ENCODE measurements at regions not wholly inside any gene's neighbourhood (a gene's known extent, or its start where the extent isn't known, plus 50 kb on each side); places are given as distances from the start of the nearest gene placed in this dataset.

DNA sequence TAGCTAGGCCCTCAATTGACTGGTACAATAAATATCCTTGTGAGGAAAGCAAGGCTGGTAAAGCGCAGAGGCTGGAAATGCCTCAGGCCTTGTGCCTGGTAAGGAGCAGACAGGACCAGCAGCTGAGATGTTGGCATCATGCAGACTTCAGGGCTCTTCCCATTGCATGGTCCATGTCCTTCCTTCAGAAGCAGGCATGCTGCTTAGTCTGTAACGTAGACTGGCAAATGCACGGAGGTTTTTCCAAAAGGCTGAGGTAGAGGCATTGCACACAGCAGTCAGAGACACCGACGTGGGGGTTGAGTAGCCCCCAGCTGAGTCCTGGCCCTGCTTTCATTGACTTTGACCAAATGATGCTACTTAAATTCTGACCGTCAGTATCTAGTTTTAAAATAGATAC is 87.1 kb downstream of the ADRB2 start:
- peak overlapping the region; percentile 95 for H3K27ac ChIP-seq (ENCODE audit: low read depth, low read length, severe bottlenecking)
- 87 to 92% methylated on average over 3 to 5 of the region's 6 CpGs for WGBS, 2 experiments (ENCODE audit: insufficient coverage in 2 of 2)
- no peaks in the 10 kb centered on the region for H3K9me3 ChIP-seq (ENCODE audit: control insufficient read depth, low read length)
- H3K4me3 ChIP-seq (ENCODE audit: extremely low read depth, insufficient read depth, low read length, poor library complexity, severe bottlenecking): no peak overlapping the region
- no peaks in the 10 kb centered on the region for H3K36me3 ChIP-seq (ENCODE audit: control insufficient read depth, insufficient read depth, low read length)
- H3K4me1 ChIP-seq (ENCODE audit: control insufficient read depth, insufficient read depth, low read length, poor library complexity, severe bottlenecking): peaks cover 36% of the 10 kb centered on the region

GRCh38 chr5:148913985-148914431 is 87.6 kb downstream of the ADRB2 start:
- Histone ChIP-seq H3K27ac (ENCODE audit: low read depth, low read length, severe bottlenecking) (peak overlapping the region; percentile 95), H3K4me1 (ENCODE audit: control insufficient read depth, insufficient read depth, low read length, poor library complexity, severe bottlenecking) (peaks cover 36% of the 10 kb centered on the region), H3K36me3 (ENCODE audit: control insufficient read depth, insufficient read depth, low read length) (no peaks in the 10 kb centered on the region), H3K4me3 (ENCODE audit: extremely low read depth, insufficient read depth, low read length, poor library complexity, severe bottlenecking) (no peak overlapping the region), H3K9me3 (ENCODE audit: control insufficient read depth, low read length) (no peaks in the 10 kb centered on the region)
- WGBS, 2 experiments (ENCODE audit: insufficient coverage in 2 of 2): 71% methylated on average over 1 of the region's 2 CpGs; no CpG with 5 or more reads in 1 of the 2 experiments

DNA sequence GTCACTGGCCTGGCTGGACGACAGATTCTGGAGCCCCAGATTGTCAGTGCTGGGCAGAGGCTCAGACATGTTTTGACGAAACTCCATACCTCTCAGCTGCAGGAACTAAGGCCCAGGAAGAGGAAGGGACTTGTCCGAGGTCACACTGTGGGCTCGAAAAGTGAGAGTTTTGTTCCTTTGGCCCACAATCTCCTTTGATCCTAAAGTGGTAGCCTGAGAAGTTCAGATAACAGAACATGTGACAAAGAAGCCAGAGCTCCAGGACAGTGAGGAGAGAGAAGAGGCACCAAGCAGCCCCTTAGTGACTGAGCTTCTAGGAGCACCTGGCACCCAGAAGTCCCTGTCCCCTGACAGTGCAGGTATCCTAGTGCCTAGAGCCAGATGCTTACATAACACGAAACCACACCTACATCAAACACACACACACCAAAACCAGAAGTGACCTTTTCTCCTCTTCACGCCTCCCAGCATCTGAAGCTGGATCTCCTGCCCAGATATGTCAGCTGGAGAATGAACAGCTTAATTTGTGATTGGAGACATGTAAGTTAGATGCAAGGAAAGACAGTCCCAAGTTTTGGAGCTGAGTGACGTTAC is 88.9 kb downstream of the ADRB2 start:
- no peak overlapping the region for H3K4me3 ChIP-seq (ENCODE audit: extremely low read depth, insufficient read depth, low read length, poor library complexity, severe bottlenecking)
- H3K9me3 ChIP-seq (ENCODE audit: control insufficient read depth, low read length): no peaks in the 10 kb centered on the region
- H3K4me1 ChIP-seq (ENCODE audit: control insufficient read depth, insufficient read depth, low read length, poor library complexity, severe bottlenecking): peaks cover 36% of the 10 kb centered on the region
- peak overlapping the region; percentile 95 for H3K27ac ChIP-seq (ENCODE audit: low read depth, low read length, severe bottlenecking)
- WGBS, 2 experiments (ENCODE audit: insufficient coverage in 2 of 2): 69 to 89% methylated on average over 4 to 5 of the region's 7 CpGs
- H3K36me3 ChIP-seq (ENCODE audit: control insufficient read depth, insufficient read depth, low read length): no peaks in the 10 kb centered on the region

- 86% methylated on average over 1 of the region's 2 CpGs; no CpG with 5 or more reads in 1 of the 2 experiments for WGBS, 2 experiments (ENCODE audit: insufficient coverage in 2 of 2)
- peaks cover 9% of the 10 kb centered on the region for H3K4me1 ChIP-seq (ENCODE audit: control insufficient read depth, insufficient read depth, low read length, poor library complexity, severe bottlenecking)
- no peak overlapping the region for H3K4me3 ChIP-seq (ENCODE audit: extremely low read depth, insufficient read depth, low read length, poor library complexity, severe bottlenecking)
- no peak overlapping the region for H3K27ac ChIP-seq (ENCODE audit: low read depth, low read length, severe bottlenecking)
- no peaks in the 10 kb centered on the region for H3K36me3 ChIP-seq (ENCODE audit: control insufficient read depth, insufficient read depth, low read length)
- H3K9me3 ChIP-seq (ENCODE audit: control insufficient read depth, low read length): no peaks in the 10 kb centered on the region
Observed at GRCh38 chr5:148920646-148921288, 94.4 kb downstream of the ADRB2 start.

GRCh38 chr5:148921350-148921749 is 94.9 kb downstream of the ADRB2 start:
- H3K9me3 ChIP-seq (ENCODE audit: control insufficient read depth, low read length): no peaks in the 10 kb centered on the region
- H3K4me3 ChIP-seq (ENCODE audit: extremely low read depth, insufficient read depth, low read length, poor library complexity, severe bottlenecking): no peak overlapping the region
- H3K27ac ChIP-seq (ENCODE audit: low read depth, low read length, severe bottlenecking): no peak overlapping the region
- 100% methylated on average over 1 of the region's 1 CpG for WGBS, 2 experiments (ENCODE audit: insufficient coverage in 2 of 2)
- no peaks in the 10 kb centered on the region for H3K36me3 ChIP-seq (ENCODE audit: control insufficient read depth, insufficient read depth, low read length)
- peaks cover 8% of the 10 kb centered on the region for H3K4me1 ChIP-seq (ENCODE audit: control insufficient read depth, insufficient read depth, low read length, poor library complexity, severe bottlenecking)

DNA sequence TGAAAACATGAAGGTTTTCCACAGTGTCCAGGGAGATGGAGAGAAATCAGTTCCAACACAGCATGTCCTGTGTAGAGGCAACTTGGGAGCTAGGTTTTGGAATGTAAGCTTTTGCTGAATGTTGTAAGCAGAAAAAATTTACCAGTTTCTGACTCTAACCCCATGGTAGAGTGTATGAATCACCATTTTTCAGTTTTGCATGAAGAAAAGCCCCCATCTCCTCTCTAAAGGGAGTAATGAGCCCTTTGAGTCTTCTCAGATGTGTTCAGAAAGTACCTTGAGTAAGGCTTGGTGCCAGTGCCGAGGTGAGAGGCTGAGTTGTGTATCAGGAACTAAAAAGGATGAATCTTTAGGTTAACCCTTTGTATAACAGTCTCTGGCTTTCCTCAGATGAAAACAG is 96.2 kb downstream of the ADRB2 start:
- no peaks in the 10 kb centered on the region for H3K36me3 ChIP-seq (ENCODE audit: control insufficient read depth, insufficient read depth, low read length)
- H3K4me3 ChIP-seq (ENCODE audit: extremely low read depth, insufficient read depth, low read length, poor library complexity, severe bottlenecking): no peak overlapping the region
- H3K9me3 ChIP-seq (ENCODE audit: control insufficient read depth, low read length): no peaks in the 10 kb centered on the region
- no peak overlapping the region for H3K27ac ChIP-seq (ENCODE audit: low read depth, low read length, severe bottlenecking)
- peaks cover 8% of the 10 kb centered on the region for H3K4me1 ChIP-seq (ENCODE audit: control insufficient read depth, insufficient read depth, low read length, poor library complexity, severe bottlenecking)
- WGBS, 2 experiments (ENCODE audit: insufficient coverage in 2 of 2): 50 to 80% methylated on average over 1 of the region's 1 CpG

DNA sequence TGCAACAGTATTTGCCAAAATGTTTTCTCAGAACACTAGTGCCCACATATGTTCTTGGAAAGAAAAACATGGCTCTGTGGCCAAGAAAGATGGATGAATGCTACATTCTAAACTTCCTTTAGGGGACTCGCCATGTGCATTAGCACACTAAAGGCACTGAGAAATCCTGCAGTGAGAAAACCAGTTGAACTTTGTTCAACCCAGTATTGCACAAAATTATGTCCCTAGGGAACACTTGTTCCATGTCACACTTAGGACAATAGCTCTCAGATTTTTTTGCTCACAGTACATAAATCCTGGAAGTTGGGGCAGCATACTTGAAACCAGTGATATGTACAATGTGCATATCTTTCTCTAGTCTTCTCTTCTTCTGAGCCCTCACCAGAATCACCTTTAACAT is 96.6 kb downstream of the ADRB2 start:
- peaks cover 11% of the 10 kb centered on the region for H3K4me1 ChIP-seq (ENCODE audit: control insufficient read depth, insufficient read depth, low read length, poor library complexity, severe bottlenecking)
- H3K27ac ChIP-seq (ENCODE audit: low read depth, low read length, severe bottlenecking): no peak overlapping the region
- 100% methylated on average over 1 of the region's 1 CpG; no CpG with 5 or more reads in 1 of the 2 experiments for WGBS, 2 experiments (ENCODE audit: insufficient coverage in 2 of 2)
- H3K4me3 ChIP-seq (ENCODE audit: extremely low read depth, insufficient read depth, low read length, poor library complexity, severe bottlenecking): no peak overlapping the region
- H3K36me3 ChIP-seq (ENCODE audit: control insufficient read depth, insufficient read depth, low read length): no peaks in the 10 kb centered on the region
- no peaks in the 10 kb centered on the region for H3K9me3 ChIP-seq (ENCODE audit: control insufficient read depth, low read length)

DNA sequence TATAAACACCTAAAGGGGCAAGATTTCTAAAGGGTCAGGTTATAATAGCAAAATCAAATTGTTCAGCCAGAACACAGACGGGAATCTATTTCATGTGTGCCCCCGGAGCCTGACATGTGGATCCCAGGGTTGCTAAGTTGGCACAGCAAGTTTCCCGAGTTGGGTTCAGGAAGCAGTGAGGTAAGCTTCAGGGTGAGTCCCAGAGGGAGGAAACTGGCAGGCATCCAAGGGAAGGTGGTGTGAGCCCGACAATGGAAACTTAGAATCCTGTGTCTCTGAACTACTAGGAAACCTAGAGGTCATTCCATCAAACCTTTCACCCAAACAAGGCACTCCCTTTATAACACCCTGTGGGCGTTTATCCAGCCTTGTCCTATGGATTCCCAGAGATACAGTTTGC is 98.4 kb downstream of the ADRB2 start:
- Histone ChIP-seq H3K4me3 (ENCODE audit: extremely low read depth, insufficient read depth, low read length, poor library complexity, severe bottlenecking) (no peak overlapping the region), H3K4me1 (ENCODE audit: control insufficient read depth, insufficient read depth, low read length, poor library complexity, severe bottlenecking) (peaks cover 18% of the 10 kb centered on the region), H3K36me3 (ENCODE audit: control insufficient read depth, insufficient read depth, low read length) (no peaks in the 10 kb centered on the region), H3K9me3 (ENCODE audit: control insufficient read depth, low read length) (no peaks in the 10 kb centered on the region), H3K27ac (ENCODE audit: low read depth, low read length, severe bottlenecking) (no peak overlapping the region)
- WGBS, 2 experiments (ENCODE audit: insufficient coverage in 2 of 2): 90 to 95% methylated on average over 2 to 4 of the region's 5 CpGs

- Histone ChIP-seq H3K36me3 (ENCODE audit: control insufficient read depth, insufficient read depth, low read length) (no peaks in the 10 kb centered on the region), H3K4me3 (ENCODE audit: extremely low read depth, insufficient read depth, low read length, poor library complexity, severe bottlenecking) (no peak overlapping the region), H3K4me1 (ENCODE audit: control insufficient read depth, insufficient read depth, low read length, poor library complexity, severe bottlenecking) (peaks cover 13% of the 10 kb centered on the region), H3K9me3 (ENCODE audit: control insufficient read depth, low read length) (no peaks in the 10 kb centered on the region), H3K27ac (ENCODE audit: low read depth, low read length, severe bottlenecking) (no peak overlapping the region)
- WGBS, 2 experiments (ENCODE audit: insufficient coverage in 2 of 2): 94 to 100% methylated on average over 5 of the region's 5 CpGs
Observed at GRCh38 chr5:148926207-148926606, 99.8 kb downstream of the ADRB2 start.

DNA sequence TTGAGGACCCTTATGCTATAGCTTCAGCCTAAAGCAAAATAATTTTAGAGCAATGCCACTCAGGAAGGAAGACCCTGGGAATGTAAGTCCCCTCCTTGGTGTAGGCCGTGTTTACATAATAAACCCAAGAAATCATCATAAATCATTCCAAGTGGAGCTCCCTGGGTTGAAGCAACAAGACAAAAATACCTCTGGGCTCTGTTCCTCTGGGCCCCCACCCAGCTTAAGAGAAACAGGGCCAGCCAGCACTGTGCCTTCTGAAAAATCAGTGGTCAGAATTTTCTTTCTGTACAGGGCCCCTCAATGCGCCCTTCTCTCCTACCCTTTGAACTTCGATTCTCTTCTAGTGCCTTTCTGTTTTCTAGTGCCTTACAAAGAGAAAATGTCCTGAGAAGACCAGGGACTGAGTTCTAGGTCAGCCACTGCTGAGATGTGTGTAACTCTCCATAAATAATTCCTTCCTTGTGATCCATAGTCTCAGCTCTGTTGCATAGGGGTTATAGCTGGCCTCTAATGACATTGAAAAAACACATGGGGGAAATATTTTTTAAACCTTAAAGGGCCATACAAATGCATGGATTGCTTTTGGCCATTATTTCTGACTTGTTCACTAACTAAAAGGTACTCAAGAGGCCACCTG is 101.0 kb downstream of the ADRB2 start:
- Histone ChIP-seq H3K4me1 (ENCODE audit: control insufficient read depth, insufficient read depth, low read length, poor library complexity, severe bottlenecking) (peaks cover 10% of the 10 kb centered on the region), H3K4me3 (ENCODE audit: extremely low read depth, insufficient read depth, low read length, poor library complexity, severe bottlenecking) (no peak overlapping the region), H3K27ac (ENCODE audit: low read depth, low read length, severe bottlenecking) (no peak overlapping the region), H3K36me3 (ENCODE audit: control insufficient read depth, insufficient read depth, low read length) (no peaks in the 10 kb centered on the region), H3K9me3 (ENCODE audit: control insufficient read depth, low read length) (no peaks in the 10 kb centered on the region)
- WGBS, 2 experiments (ENCODE audit: insufficient coverage in 2 of 2): 100% methylated on average over 1 to 3 of the region's 3 CpGs

DNA sequence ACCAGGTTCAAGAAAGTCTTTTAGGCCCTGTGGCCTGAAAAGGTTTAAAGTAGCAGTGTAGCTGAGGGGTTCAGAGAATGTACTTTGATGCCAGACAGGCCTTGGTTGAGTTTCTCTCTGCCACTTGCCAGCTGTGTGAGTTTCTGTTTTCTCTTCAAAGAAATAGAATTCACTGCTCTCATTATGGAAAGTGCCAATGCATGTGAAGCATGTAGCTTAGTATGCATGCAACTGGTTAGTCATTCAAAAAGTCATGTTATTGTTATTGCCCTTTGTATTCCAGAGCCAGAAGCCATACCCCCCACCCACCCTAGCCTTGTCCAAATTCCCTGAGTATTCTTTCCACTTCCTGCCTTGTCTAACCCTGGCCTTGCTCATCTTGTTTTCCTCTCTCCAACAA is 101.7 kb downstream of the ADRB2 start:
- H3K27ac ChIP-seq (ENCODE audit: low read depth, low read length, severe bottlenecking): no peak overlapping the region
- no peaks in the 10 kb centered on the region for H3K9me3 ChIP-seq (ENCODE audit: control insufficient read depth, low read length)
- no peaks in the 10 kb centered on the region for H3K36me3 ChIP-seq (ENCODE audit: control insufficient read depth, insufficient read depth, low read length)

More for the DNA sequence above, 101.7 kb downstream of the ADRB2 start:
- Histone ChIP-seq H3K4me1 (ENCODE audit: control insufficient read depth, insufficient read depth, low read length, poor library complexity, severe bottlenecking) (peaks cover 10% of the 10 kb centered on the region), H3K4me3 (ENCODE audit: extremely low read depth, insufficient read depth, low read length, poor library complexity, severe bottlenecking) (no peak overlapping the region)
